ENCODE measurements at regions not wholly inside any gene's neighbourhood (a gene's known extent, or its start where the extent isn't known, plus 50 kb on each side); places are given as distances from the start of the nearest gene placed in this dataset.

GRCh38 chr7:33806298-33807154 lies 98.8 kb upstream of the BMPER start:
- H2AFZ ChIP-seq (ENCODE audit: low read depth, low read length, poor library complexity, severe bottlenecking): no peak overlapping the region
- no peaks in the 10 kb centered on the region for H3K36me3 ChIP-seq (ENCODE audit: control insufficient read depth in 1 of 2, insufficient read depth in 2 of 2, low read length in 2 of 2)
- H3K27me3 ChIP-seq (ENCODE audit: insufficient read depth, low read length): peaks cover 4% of the 10 kb centered on the region; the same call in 1 of the 2 replicates
- H3K4me2 ChIP-seq (ENCODE audit: low read length): no peak overlapping the region
- no peak overlapping the region for H3K9ac ChIP-seq (ENCODE audit: low read length)
- H4K20me1 ChIP-seq (ENCODE audit: insufficient read depth): no peaks in the 10 kb centered on the region
- H3K4me1 ChIP-seq (ENCODE audit: control insufficient read depth in 1 of 2, insufficient read depth in 2 of 2, low read length in 2 of 2): 0 out of 4 replicates have a peak, but pooled peaks cover 0 to 5% of the 10 kb centered on the region in 2 experiments
- H3K4me3 ChIP-seq (replicated peaks in 1 of 2; ENCODE audit: low read depth in 1 of 2, low read length in 2 of 2): no peak overlapping the region
- no peak for TF ChIP-seq RAD21 (IDR thresholded peaks at IDR 0.05; ENCODE audit: low read depth)
- TF ChIP-seq ZFX (IDR thresholded peaks at IDR 0.05): no peak
- TF ChIP-seq ZNF274 (IDR thresholded peaks at IDR 0.05; ENCODE audit: low read depth, low read length): no peak
- no peak for TF ChIP-seq EZH2 (IDR thresholded peaks at IDR 0.05)
- no peak for TF ChIP-seq POLR2A (IDR thresholded peaks at IDR 0.05; ENCODE audit: borderline replicate concordance, extremely low read depth, insufficient read depth, insufficient read length)
- no peak for TF ChIP-seq YY1 (IDR thresholded peaks at IDR 0.05; ENCODE audit: extremely low read depth, insufficient replicate concordance, low read depth, low read length)
- TF ChIP-seq MAX (IDR thresholded peaks at IDR 0.05): no peak
- no peak for TF ChIP-seq SIN3A (IDR thresholded peaks at IDR 0.05; ENCODE audit: low read depth)
- TF ChIP-seq SP1 (IDR thresholded peaks at IDR 0.05; ENCODE audit: low read depth): no peak
- no peak for TF ChIP-seq SRF (IDR thresholded peaks at IDR 0.05; ENCODE audit: low read depth)
- TF ChIP-seq, protein P1, sequence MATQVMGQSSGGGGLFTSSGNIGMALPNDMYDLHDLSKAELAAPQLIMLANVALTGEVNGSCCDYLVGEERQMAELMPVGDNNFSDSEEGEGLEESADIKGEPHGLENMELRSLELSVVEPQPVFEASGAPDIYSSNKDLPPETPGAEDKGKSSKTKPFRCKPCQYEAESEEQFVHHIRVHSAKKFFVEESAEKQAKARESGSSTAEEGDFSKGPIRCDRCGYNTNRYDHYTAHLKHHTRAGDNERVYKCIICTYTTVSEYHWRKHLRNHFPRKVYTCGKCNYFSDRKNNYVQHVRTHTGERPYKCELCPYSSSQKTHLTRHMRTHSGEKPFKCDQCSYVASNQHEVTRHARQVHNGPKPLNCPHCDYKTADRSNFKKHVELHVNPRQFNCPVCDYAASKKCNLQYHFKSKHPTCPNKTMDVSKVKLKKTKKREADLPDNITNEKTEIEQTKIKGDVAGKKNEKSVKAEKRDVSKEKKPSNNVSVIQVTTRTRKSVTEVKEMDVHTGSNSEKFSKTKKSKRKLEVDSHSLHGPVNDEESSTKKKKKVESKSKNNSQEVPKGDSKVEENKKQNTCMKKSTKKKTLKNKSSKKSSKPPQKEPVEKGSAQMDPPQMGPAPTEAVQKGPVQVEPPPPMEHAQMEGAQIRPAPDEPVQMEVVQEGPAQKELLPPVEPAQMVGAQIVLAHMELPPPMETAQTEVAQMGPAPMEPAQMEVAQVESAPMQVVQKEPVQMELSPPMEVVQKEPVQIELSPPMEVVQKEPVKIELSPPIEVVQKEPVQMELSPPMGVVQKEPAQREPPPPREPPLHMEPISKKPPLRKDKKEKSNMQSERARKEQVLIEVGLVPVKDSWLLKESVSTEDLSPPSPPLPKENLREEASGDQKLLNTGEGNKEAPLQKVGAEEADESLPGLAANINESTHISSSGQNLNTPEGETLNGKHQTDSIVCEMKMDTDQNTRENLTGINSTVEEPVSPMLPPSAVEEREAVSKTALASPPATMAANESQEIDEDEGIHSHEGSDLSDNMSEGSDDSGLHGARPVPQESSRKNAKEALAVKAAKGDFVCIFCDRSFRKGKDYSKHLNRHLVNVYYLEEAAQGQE (IDR thresholded peaks at IDR 0.05; ENCODE audit: low read depth): no peak
- TF ChIP-seq POLR2AphosphoS5 (IDR thresholded peaks at IDR 0.05; ENCODE audit: low read depth, low read length): no peak
- H3K79me2 ChIP-seq (ENCODE audit: insufficient read depth, low read length): no peaks in the 10 kb centered on the region
- DNase-seq (ENCODE audit: low read depth, low spot score) (no peak), ATAC-seq (no peak)
- intact Hi-C loops (cut with micrococcal nuclease): loop anchor here (5.0 kb wide), 1 partner anchor 564 kb away; no protein-coding TSS in a partner anchor
- no peaks in the 10 kb centered on the region for H3K9me2 ChIP-seq (ENCODE audit: insufficient read depth)
- ChIA-PET CTCF (interaction anchor here (1.2 kb wide), 1 partner anchor 89 kb away, joined by 3 read pairs; no protein-coding TSS in a partner anchor), RAD21 (ENCODE audit: low non-redundant PET in 1 of 2, low total read pairs in 2 of 2, uncharacterized antibody in 2 of 2, unreplicated experiment in 2 of 2) (no interaction called here), POLR2A (no interaction called here)
- no peaks in the 10 kb centered on the region for H3K9me3 ChIP-seq (ENCODE audit: control insufficient read depth in 1 of 2, insufficient read depth in 1 of 2, low read depth in 1 of 2, low read length in 2 of 2)
- BruUV-seq (replicated peaks): no TSS peak
- H3K27ac ChIP-seq (ENCODE audit: low read depth, low read length): no peak overlapping the region

Data from HCT116 (cell line).